ENCODE measurements at regions not wholly inside any gene's neighbourhood (a gene's known extent, or its start where the extent isn't known, plus 50 kb on each side); places are given as distances from the start of the nearest gene placed in this dataset.

DNA sequence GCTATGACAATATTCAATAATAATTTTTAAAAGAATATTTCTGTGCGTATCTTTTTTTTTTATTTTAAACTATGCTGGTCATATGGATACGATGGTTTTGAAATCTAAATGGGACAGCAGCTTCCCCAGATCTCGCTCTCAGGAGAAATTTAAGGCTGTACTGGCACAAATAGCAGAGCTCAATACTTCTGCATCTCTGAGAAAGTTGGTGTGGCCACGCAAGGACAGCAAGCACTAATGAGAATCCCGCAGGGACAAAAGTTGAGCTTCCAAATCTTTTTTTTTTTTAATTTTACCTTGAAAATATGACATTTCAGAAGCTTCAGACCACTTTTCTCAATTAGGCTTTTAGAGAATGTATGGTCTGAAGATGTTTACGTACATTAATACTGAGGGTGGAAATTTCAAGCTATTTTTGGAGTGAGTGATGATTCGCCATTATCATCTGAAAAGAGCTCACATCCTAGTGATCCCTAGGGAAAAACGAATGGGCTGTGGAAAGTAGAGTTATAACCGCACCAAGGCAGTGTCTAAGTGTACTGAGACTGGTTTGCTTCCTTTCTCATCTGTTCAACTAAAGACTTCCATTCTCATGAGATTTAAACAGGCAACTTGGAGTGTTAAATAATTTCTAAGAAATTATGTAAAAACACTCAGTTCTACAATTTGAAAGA is 840.0 kb downstream of the C6orf118 start:
- DNase-seq (ENCODE audit: low read depth, low spot score): no peak

- peak; percentile 7 for DNase-seq (ENCODE audit: low read depth, low spot score)
Measured at GRCh38 chr6:164455835-164456234, 853.6 kb downstream of the C6orf118 start.

GRCh38 chr6:164453835-164454234 is 855.6 kb downstream of the C6orf118 start:
- DNase-seq (ENCODE audit: low read depth, low spot score): no peak

DNA sequence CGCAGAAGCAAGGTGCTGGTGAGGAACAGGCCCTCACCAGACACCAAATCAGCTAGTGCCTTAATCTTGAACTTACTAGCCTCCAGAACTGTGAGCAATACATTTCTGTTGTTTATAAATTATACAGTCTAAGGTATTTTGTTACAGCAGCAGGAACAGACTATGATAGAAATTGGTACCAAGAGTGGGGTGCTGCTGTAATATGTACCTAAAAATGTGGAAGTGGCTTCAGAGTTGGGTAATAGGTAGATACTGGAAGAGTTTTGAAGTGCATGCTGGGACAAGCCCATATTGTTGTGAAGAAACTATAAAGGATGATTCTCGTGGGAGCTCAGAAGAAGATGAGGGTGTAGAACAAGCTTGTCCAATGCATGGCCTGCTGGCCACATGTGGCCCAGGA is 866.8 kb downstream of the C6orf118 start:
- DNase-seq (ENCODE audit: low read depth, low spot score): no peak

DNA sequence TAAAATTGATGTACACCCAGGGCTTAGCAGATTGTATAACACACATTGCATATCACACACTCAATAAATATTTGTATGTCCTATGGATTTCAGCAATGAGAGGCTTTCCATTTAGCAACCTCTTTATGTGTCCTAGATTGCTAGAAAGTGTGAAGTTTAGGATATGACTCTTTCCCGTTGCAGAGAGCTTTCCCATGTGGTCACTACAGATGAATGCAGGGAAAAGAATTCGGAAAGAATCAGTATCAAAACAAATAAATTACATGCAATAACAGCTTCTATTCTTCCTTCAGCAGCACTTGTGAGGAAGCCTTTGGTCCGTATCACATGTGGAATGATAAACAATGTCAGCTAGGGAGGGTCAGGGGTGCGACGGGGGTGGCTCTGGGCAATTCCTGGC is 870.1 kb downstream of the C6orf118 start:
- DNase-seq (ENCODE audit: low read depth, low spot score): no peak

DNA sequence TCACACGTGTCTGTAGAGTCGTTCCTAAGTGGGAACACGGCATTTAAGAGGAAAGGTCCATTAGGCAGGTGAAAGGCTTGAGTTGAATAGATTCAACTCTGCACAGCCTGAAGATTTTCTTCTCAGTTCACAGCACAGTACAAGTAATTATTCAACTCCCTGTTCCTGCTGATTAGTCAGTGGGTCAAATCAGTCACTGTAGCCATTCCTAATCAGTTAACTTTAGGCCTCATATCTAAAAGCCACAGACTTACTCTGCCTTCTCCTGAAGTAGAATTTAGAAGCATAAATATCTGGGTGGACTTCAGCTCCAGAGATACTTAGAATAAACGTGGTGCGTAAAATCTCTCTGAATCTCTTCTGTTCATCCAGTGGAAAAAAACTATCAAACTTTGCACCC is 872.4 kb downstream of the C6orf118 start:
- DNase-seq (ENCODE audit: low read depth, low spot score): no peak

- DNase-seq (ENCODE audit: low read depth, low spot score): no peak
Measured at GRCh38 chr6:164427728-164428402, 881.5 kb downstream of the C6orf118 start.

DNA sequence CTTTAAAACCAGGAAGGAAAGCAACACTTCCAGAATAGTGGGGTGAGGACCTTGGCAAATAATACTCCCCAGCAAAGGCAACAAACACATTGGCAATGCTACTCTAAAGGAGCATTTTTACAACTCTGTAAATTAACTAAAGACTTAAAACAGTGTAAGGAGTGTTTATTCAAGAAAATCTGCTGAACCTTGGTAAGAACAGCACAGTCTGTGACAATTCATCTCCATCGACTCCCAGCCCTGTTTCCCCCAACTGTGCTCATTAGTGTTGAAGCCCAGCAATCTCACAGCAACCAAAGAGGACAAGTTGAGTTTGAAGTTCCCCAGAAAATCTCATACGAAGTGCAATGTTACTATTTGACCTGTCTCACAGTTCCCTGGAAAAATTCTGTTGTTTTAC is 884.9 kb downstream of the C6orf118 start:
- no peak for DNase-seq (ENCODE audit: low read depth, low spot score)

DNA sequence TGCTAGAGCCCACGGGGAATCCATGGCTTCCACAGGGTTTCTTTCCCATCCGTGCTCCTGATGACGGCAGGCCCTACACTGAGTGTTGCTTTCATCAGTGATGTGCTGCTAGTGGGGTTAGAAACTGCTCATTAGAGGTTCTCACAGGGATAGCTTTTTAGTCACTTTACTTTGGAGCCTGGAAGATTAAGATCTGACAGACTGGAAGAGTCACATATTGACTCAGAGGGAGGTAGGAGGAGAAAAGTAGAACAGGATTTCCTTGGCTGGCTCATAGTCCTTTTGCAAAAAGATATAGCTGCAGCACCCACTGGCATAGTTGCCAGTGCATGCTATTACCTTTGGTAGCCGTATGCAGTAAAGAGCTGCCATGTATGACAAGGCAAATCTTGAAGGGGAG is 890.3 kb downstream of the C6orf118 start:
- DNase-seq (ENCODE audit: low read depth, low spot score): no peak

GRCh38 chr6:164418262-164418588 is 891.2 kb downstream of the C6orf118 start:
- no peak for DNase-seq (ENCODE audit: low read depth, low spot score)

DNA sequence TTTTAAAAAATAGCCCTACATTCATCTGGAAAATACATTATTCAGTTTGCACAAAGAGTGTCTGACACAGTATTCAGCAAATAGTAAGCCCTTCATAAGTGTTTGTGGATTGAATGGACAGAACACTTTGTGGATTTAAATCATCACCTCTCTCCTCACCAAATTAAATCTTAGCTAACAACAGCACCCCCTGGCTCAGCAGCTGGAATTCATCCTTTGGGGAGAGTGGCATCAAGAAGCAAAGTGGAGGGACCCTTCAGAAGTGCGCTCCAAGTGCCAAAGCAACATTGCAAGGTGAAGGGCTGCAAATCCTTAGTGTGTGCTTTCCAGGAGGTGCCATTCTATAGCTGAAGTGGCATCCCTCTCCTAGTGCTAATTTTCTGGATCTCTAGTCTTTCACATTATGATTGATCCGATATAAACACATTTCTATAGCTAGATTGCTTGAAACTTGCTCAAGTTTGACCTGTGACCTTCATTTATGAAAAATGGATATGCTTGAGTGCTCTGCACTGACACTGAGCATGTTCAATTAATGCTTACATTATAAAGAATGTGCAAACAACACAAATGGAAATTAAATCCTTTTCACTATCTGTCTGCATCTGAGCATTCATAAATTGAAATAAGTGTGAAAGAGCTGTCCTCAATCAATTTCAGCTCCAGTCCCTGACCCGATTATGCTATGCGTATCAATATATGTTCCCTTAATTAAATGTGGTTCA is 891.7 kb downstream of the C6orf118 start:
- no peak for DNase-seq (ENCODE audit: low read depth, low spot score)

DNA sequence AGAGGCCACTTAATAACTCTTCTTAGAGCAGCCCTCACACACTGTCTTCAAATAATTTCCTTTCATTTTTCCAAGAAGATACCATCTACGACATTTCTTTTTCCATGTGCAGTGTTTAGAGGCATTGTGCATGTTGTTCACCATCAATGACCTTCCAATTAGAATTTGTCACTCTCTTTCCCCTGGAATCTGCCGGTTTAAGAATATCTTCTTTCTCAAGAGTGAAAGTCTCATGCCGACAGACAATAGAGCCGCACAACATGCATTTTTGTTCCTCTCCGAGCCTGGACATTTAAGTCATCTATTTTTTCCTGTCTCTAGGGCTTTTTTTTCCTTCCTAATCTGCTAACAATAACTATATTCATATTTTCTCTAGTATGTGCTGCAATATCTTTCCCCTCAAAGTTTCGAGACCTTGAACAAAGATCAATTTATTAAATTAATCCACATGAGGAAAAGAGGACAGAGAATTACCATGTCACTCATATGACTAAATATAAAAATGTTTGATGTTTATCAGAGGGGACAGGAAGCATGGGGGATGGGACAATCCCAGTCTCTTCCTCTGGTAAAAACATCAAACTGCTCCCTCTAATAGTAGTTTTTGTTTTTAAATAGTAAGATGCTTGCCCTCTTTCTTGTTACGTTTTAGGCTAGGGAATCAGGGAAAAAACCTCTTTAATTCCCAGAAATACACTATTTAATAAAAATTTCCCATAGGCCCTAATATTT is 893.4 kb downstream of the C6orf118 start:
- no peak for DNase-seq (ENCODE audit: low read depth, low spot score)

GRCh38 chr6:164414695-164415094 is 894.7 kb downstream of the C6orf118 start:
- no peak for DNase-seq (ENCODE audit: low read depth, low spot score)

- DNase-seq (ENCODE audit: low read depth, low spot score): no peak
Measured at GRCh38 chr6:164412566-164412965, 896.8 kb downstream of the C6orf118 start.

DNA sequence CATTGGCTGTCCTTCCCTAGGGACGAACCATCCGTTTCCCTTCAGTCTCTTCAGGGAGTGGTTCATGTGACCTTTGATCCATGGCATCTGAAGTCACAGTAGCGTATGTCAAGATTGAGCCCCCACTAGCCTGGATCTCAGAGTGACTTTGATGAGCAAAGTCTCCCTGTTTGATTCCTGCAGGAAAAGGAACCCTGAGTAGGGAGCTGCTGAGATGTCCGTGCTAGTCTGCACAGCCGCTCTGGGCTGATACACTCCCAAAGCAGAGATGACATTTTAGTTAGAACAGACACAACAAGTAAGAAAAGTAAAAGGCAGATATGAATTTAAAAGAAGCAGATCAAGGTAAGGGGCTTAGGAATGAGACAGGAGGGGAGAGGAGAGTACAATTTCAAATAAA is 899.4 kb downstream of the C6orf118 start:
- no peak for DNase-seq (ENCODE audit: low read depth, low spot score)

- no peak for DNase-seq (ENCODE audit: low read depth, low spot score)
Measured at GRCh38 chr6:164409309-164410009, 899.9 kb downstream of the C6orf118 start.

GRCh38 chr6:164408868-164409267 is 900.5 kb downstream of the C6orf118 start:
- DNase-seq (ENCODE audit: low read depth, low spot score): no peak

GRCh38 chr6:164404812-164405488 is 904.5 kb downstream of the C6orf118 start:
- no peak for DNase-seq (ENCODE audit: low read depth, low spot score)

DNA sequence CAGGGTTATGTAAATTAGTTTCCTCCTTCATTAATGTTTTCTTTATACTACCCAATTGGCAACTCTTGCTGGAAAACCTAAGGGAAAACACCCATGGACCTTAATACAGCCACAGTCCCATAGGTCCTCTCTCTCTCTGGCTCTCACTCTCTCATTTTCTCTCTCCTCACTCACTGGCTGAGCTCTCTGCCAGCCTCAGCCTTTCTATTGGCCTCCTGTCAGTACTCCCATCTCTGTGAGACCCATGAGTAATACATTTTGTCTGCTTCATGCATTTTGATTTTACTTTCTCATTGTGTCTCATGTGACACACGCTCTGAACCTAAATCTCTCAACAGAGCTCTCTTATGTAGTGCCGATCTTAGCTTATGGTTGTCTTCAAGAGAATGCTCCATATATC is 907.5 kb downstream of the C6orf118 start:
- DNase-seq (ENCODE audit: low read depth, low spot score): no peak

GRCh38 chr6:164398647-164399046 is 910.8 kb downstream of the C6orf118 start:
- no peak for DNase-seq (ENCODE audit: low read depth, low spot score)
